ENCODE measurements at regions not wholly inside any gene's neighbourhood (a gene's known extent, or its start where the extent isn't known, plus 50 kb on each side); places are given as distances from the start of the nearest gene placed in this dataset.

- no peaks in the 10 kb centered on the region for H3K36me3 ChIP-seq (ENCODE audit: control insufficient read depth in 2 of 2, extremely low read depth in 1 of 2, insufficient read depth in 2 of 2, low read length in 2 of 2)
- H3K9ac ChIP-seq (replicated peaks; ENCODE audit: extremely low read depth, insufficient read depth, low read length), result no peak overlapping the region
- no peak overlapping the region for H3K27ac ChIP-seq (ENCODE audit: insufficient read depth, low read depth, low read length)
- no peaks in the 10 kb centered on the region for H4K20me1 ChIP-seq (replicated peaks; ENCODE audit: control insufficient read depth, extremely low read depth, insufficient read depth, low read length)
- no peak overlapping the region for H3K4me3 ChIP-seq (replicated peaks in 1 of 3; ENCODE audit: insufficient read depth in 1 of 3, low read depth in 1 of 3, low read length in 3 of 3)
- ChIA-PET POLR2A (no interaction called here), CTCF (no interaction called here)
- H3K79me2 ChIP-seq (ENCODE audit: control insufficient read depth, insufficient read depth, low read length), result no peaks in the 10 kb centered on the region
- dilution Hi-C loops (cut with MboI; ENCODE audit: extremely low pct_ligation_motif_present, low sequenced_read_pairs) (no loop called here), intact Hi-C loops (cut with micrococcal nuclease) (no loop called here)
- no peak overlapping the region for H2AFZ ChIP-seq (ENCODE audit: low read depth, low read length)
- TF ChIP-seq POLR2AphosphoS5 (IDR thresholded peaks at IDR 0.05; ENCODE audit: insufficient read depth, low read depth, low read length) (no peak), MYC (IDR thresholded peaks at IDR 0.05; ENCODE audit: low read depth, low read length) (no peak), GATA2 (IDR thresholded peaks at IDR 0.05; ENCODE audit: insufficient read depth, insufficient read length, low read depth, low read length) (no peak), POLR2A (IDR thresholded peaks at IDR 0.05; ENCODE audit: low read depth, low read length) (no peak), JUN (IDR thresholded peaks at IDR 0.05; ENCODE audit: borderline replicate concordance, insufficient read depth, insufficient read length, low read depth) (no peak), FOS (IDR thresholded peaks at IDR 0.05; ENCODE audit: borderline replicate concordance, insufficient read depth, low read length) (no peak), EZH2 (IDR thresholded peaks at IDR 0.05; ENCODE audit: borderline replicate concordance, low read depth, low read length, severe bottlenecking) (no peak), MAX (IDR thresholded peaks at IDR 0.05; ENCODE audit: insufficient read depth, insufficient read length) (no peak), CTCF (IDR thresholded peaks at IDR 0.05; ENCODE audit: extremely low read depth in 1 of 2, insufficient read depth in 1 of 2, low read depth in 1 of 2, low read length in 2 of 2) (no peak)
- H3K9me1 ChIP-seq (replicated peaks; ENCODE audit: control insufficient read depth, extremely low read depth, insufficient read depth, low read length), result no peaks in the 10 kb centered on the region
- H3K9me3 ChIP-seq (replicated peaks; ENCODE audit: control insufficient read depth, insufficient read depth, low read length), result no peaks in the 10 kb centered on the region
- no peak for FAIRE-seq
- BruUV-seq (replicated peaks), result no TSS peak
- DNase-seq (ENCODE audit: low read depth, low spot score), result no peak
- H3K4me1 ChIP-seq (ENCODE audit: control insufficient read depth, extremely low read depth, insufficient read depth, low read length), result no peaks in the 10 kb centered on the region
- H3K27me3 ChIP-seq (ENCODE audit: control insufficient read depth in 2 of 2, insufficient read depth in 2 of 2, low read length in 2 of 2), result no peaks in the 10 kb centered on the region
- H3K4me2 ChIP-seq (ENCODE audit: insufficient read depth, low read length), result no peak overlapping the region
These were observed 168.5 kb downstream of the DHX35 start for GRCh38 chr20:39130627-39131026.
